ENCODE measurements at regions not wholly inside any gene's neighbourhood (a gene's known extent, or its start where the extent isn't known, plus 50 kb on each side); places are given as distances from the start of the nearest gene placed in this dataset.

- TF ChIP-seq CTCF (IDR thresholded peaks at IDR 0.05; ENCODE audit: low read depth, low read length, missing input control), result no peak
- TF ChIP-seq RAD21 (IDR thresholded peaks at IDR 0.05), result no peak
- no peak for TF ChIP-seq REST (IDR thresholded peaks at IDR 0.05)
- TF ChIP-seq NR2F2 (IDR thresholded peaks at IDR 0.05), result no peak
- no peak for TF ChIP-seq YY1 (IDR thresholded peaks at IDR 0.05)
- no peak for TF ChIP-seq MAX (IDR thresholded peaks at IDR 0.05)
- TF ChIP-seq JUND (IDR thresholded peaks at IDR 0.05), result no peak
- no peak for TF ChIP-seq GABPA (IDR thresholded peaks at IDR 0.05 in 1 of 2, conservative IDR thresholded peaks at IDR 0.05 in 1 of 2)
- no peak for TF ChIP-seq TAF1 (conservative IDR thresholded peaks at IDR 0.05)
- no peak for TF ChIP-seq ZBTB33 (IDR thresholded peaks at IDR 0.05)
- no peak for TF ChIP-seq ATF3 (IDR thresholded peaks at IDR 0.05)
- no peak for TF ChIP-seq SP1 (IDR thresholded peaks at IDR 0.05)
Measured at GRCh38 chr2:118791483-118791882, 56.0 kb downstream of the EN1 start.

Measured in liver (tissue), 3 donors.